Activated CD8-positive, alpha-beta memory T cell treated with anti-CD3 and anti-CD28 coated beads, Interleukin-2, amount 50 U/mL, for 1 hour (primary cell): ENCODE measurements at regions not wholly inside any gene's neighbourhood (a gene's known extent, or its start where the extent isn't known, plus 50 kb on each side); places are given as distances from the start of the nearest gene placed in this dataset.
"Not testable (repeated sequence)": the region's sequence is repeated elsewhere in the genome, so short reads cannot be mapped to it uniquely, and the experiment has no call there.

Experiments
- DNase-seq: peaks from one replicate; pipeline ENCODE4 v3.0.0-alpha.2; 2020; ENCODE audit errors: extremely low read depth

DNA sequence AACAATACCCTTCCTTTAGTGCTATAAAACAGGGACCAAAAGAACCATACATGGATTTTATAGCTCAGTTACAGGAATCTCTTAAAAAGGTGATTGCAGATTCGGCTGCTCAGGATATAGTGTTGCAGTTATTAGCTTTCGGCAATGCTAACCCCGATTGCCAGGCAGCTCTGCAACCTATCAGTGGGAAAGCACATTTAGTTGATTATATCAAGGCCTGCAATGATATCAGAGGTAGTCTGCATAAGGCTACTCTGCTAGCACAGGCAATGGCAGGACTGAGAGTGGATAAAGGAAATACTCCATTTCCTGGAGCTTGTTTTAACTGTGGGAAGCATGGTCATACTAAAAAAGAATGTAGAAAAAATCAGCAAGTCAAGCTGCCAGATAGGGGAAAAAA lies 327.7 kb downstream of the REEP3 start:
- not testable (repeated sequence) for DNase-seq

DNA sequence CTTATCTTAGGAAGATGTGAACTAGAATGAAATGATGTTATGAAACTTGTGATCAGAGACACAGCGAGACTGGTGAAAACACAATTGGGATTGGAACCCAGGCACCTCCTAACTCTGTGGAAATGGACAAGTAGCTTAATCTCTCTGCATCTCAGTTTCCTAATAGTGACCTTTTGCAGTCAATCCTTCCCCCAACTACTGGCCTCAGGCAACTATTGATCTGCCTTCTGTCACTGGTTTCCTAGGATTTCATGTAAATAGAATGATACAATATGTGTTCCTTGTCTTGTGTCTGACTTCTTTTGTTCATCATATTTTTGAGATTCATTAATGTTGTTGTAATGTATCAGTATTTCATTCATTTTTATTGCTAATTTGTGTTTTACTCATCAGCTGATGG lies 341.7 kb downstream of the REEP3 start:
- DNase-seq = no peak

DNA sequence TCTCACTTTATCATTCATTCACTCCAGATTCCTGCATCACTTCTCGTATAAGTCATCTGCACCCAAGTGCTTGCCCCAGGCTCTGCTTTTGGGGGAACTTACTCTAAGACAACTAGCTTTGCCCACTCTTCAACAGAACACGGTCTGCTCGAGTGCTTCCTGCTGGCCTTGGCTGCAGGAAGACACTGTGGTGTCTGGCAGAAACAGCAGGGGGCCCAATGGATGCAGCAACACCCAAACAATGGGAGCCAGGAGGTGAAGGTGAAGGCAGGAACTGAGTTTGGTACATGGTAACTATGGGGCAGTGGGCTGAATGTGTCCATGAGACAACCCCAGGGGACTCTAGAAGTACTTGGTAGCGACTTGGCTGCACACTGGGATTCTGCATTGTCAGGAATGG lies 344.0 kb downstream of the REEP3 start:
- no peak for DNase-seq

DNA sequence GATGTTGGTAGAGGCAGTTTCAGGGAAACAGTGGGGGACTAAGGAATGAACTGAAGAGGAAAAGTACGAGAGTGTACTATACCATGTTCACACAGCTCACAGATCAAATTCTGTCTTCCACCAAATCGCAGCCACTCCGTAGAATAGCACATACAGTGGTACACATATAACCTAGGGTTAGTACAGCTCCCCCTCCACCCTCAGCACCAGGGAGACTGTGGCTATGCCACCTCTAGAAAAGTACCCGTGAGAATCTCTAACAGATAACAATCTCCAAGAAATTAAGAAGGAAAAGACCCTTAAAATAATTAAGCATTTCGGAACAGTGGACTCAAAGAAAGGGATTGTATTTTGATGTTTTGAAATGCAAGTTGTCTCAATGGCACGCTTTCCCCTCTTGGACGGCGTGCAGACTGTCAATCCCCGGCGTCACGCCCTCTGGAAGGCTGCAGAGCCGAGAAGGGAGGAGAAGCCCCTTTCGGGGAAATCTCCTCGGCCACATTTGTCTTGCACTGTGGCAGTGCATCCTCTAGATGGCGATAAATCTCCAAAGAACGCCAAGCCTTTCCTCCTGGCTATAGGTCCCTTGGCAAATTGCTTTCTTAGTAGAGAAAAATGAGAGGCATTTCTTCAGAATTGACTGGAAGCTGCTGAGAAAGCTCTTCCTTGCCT lies 345.0 kb downstream of the REEP3 start:
- DNase-seq = no peak

DNA sequence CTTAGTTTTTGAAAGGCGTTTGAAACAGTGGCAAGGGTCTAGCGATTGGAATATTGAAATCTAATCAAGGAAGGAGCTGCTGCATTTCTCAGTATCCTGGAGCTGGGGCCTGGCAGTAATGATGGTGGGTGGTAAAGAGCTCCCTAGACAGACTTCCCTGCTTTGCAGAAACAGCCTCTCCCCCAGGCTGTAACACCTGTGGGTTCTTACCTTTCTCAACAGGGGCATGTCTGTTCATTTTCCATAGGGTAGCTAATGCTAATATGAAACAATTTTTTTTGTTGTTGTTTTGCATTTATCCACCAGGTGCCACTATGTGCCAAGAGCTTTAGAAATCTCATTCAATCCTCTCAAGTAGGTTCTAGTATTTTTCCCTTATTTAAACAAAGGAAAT lies 345.5 kb downstream of the REEP3 start:
- DNase-seq = no peak

DNA sequence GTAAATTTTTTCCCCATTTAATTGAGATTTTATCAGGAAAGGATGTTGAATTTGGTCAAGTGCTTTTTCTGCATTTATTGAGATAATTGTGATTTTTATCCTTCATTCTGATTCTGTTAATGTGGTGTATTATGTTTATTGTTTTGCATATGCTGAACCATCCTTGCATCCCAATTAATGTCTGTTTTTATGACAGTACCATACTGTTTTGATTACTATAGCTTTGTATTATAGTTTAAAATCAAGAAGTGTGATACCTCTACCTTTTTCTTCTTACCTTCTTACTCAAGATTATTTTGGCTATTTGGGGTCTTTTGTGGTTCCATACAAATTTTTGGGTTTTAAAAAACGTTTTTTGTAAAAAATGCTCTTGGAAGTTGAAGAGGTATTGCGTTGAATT lies 357.2 kb downstream of the REEP3 start:
- no peak for DNase-seq

DNA sequence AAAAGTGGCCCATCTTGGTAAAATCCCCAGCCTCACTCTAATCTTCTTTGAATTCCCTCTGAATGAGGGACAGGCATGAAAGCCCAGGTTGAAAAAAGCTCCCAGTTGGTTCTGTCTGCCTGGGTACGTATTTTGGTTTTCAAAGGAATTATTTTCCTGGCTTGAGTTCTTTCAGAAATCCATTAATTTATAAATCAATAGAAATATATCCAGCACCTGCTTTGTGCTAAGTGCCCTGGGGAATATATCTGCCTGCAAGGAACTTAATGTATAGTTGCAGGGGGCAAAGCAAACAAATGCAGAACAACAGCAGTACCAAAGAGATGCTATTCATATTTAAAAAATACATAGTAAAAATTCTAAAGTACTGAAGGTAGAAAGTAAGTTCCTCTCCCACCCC lies 362.7 kb downstream of the REEP3 start:
- DNase-seq = no peak

DNA sequence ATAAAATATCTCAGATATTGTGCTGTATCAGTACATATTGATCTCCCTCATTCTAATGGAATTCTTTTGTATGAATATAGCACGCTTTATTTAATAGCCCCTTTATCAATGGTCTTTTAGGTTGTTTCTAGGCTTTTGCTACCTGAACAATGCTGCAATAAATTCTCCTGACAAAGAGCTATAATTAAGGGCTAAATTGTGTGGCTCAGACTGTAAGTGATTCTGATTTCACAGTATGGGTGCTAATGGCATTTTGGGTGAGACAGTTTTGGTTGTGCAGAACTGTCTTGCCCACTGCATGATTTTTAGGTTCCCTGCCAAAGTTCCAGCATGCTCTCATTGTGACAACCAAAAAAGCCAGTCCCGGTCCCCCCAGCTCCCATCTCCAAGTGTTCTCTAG lies 363.2 kb downstream of the REEP3 start:
- no peak for DNase-seq

DNA sequence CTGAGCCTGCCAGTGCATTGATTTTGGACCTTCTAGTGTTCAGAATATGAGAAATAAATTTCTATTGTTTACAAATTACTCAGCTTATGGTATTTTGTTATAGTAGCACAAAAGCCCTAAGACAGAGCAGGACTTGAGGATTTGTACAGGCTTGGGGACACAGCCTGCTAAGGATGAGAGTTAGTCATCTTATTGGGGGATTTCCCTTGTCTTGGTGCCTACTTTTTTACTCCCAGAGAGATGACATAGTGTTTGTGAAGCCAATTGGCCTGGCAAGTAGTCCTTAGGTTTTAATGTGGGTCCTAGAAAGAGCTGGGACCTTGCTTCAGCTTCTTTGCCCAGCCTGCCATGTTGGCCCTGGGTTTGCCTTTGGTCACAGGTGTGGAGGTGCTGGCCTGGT lies 364.0 kb downstream of the REEP3 start:
- DNase-seq = no peak

DNA sequence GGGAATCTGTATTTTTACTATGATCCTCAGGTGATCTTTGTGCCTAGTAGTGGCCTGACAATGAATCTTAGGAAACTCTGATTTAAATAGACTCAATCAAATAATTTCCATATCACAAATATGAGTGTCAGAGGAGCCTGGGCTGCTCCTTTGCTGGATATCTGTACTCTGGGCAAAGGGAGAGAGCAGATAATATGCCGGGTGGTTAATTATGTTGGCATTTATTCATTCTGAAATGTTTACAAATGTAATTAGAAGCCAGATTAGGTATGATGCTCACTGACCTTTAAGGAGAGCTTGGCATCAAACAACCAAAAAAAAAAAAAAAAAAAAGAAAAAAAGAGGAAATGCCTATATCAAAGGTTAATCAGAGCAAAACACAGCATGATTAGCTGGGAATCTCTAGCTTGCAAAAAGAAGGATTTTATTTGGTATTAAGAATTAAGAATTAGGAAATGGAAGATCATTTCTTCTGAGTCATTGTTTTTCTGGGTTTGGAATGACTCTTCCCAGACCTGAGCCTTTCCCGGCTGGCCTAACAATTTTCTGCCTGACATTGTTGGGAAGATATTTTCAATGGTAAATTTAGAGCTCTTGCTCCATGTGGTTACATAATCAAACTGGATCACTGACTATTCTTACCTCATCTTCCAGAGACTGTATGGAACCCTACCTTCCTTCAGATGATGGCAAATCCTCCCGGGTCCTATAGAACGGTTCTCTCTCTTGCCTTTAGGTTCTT lies 365.3 kb downstream of the REEP3 start:
- DNase-seq = no peak

DNA sequence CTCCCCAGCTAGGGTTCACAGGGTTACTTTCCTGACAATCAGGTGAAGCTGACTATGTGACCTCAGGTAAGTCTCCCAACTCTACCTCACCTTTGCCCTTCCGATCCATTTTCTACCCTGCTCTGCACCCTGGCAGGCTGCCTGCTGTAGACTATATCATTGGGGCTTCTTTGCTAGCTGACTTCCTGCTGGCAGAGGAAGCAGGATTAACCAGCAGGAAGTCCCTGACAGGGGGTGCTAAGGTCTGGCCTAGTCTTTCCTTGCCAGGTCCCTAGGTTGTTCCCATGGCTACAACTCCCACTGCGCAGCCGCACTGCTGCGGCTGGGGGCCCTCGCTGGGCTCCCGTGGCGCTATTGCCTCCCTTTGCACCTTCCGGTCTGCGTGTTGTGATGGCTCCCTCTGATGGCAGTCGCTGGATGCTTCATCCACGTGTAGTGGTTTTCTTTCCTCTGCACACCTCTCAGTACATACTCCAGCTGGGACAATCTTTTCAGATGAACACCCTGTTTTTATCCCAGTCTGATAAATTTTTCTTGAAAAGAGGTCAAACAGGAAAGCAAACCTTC lies 365.9 kb downstream of the REEP3 start:
- DNase-seq = no peak

DNA sequence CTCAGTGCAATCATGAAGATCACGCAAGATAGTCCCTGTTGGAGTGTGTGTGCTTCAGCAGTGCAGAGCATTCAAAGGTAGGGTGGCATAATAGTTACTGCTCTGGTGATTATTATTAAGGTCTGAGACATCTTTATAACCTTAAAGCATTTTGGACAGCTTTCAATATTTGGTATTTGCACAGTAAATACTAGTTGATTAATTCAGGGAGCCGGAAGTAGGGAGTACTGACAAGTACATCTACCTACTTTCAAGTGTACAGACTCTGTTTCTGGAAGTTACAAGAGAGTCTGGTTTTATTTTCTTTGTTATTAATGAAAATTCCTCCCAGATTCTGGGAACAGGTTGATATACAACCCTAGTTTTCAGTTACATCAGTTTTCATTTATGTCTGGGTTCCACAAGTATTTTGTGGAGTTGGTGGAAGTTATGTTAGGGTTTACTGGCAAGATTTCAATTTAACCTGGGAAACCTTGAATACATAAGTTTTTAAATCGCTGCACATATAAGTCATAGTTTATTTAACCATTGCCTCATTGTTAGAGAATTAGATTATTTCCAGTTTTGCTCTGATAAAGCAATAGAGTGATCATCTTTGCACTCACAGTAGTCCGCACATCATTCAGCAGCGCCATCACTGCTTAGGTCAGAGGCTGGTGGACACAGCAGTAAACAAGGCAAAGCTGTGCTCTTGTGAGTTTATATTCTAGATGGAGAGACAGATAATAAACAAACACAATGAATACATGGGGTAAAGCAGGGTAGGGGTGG lies 366.6 kb downstream of the REEP3 start:
- no peak for DNase-seq

DNA sequence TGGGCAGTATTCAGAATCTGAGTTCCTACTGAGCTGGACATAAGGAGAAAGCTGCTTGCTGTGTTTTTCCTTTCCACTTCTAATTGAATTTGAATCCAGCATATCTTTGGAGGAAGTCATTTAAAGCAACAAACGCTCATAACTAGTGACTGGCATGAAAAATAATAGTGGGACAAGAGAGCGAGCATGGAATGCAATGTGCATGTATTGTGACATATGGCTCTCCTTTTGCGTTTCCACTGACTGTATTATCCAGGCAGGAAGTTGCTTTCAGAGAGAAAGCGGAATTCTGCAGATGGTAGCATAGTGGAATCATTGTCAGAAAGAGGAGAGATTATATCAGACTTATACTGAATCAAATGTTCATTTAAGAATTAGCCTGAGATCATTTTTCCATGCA lies 368.6 kb downstream of the REEP3 start:
- no peak for DNase-seq

DNA sequence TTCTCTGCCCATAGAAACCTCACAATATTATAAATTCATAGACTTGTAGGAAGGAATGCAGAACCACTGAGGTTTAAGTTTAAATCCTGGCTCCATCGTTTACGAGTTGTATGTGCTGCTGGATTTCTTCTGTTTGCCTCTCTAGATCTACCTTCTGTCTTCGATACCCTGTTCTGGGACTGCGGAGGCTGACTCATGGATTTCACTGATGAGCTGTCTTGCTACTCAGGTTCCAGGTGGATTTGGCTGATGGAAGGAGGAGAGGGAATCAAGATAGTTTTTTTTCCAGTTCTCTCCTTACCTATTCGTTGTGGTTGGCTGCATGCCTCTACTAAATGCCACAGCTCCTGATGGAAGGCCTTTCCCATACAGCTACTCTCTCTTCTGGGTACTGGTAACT lies 375.8 kb downstream of the REEP3 start:
- DNase-seq = no peak

DNA sequence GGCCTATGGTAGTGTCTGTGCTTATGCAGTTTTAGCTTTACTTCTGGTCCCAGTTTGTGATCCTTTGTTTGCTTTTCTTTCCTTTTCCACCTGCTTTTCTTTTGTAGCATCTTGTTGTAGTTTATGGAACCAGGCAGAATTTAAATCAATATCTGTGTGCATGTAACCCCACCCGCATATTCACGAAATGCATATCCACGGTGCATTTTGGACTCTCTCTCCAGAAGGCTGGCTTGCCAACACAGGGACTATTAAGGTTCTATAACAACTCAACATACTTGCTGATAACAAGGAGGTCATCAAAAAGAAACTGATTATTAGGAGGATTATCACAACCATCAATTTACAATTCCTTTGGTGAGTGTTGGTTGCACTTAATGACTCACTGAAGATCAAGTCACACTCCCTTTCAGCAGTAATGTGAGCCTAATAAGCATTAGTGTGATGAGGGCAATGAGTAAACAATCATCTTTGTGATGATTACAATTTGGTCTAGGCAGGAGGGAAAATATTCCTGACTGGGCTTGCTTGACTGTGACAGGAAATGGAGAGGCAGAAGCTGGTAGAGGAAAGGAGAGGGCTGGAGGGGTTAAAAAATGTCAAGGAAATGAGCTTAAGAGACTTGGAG lies 378.6 kb downstream of the REEP3 start:
- DNase-seq = no peak

DNA sequence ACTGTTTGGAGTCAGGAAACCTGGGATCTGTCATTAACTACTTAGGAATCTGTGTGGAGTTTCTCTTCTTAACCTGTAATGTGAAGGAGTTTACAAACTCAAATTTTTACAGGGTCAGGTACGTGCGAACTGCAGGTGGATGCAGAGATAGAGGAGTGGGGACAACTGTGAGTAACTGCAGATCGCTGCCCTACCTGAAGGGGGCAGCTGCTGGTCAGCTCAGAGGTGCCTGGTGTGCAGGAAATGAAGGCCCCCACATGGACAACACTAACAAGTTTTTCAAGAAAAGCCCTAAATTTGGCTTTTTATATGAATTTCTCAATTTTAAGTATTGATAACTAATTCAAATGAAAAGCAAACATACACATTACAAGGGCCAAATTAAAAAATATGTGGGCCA lies 380.0 kb downstream of the REEP3 start:
- no peak for DNase-seq

DNA sequence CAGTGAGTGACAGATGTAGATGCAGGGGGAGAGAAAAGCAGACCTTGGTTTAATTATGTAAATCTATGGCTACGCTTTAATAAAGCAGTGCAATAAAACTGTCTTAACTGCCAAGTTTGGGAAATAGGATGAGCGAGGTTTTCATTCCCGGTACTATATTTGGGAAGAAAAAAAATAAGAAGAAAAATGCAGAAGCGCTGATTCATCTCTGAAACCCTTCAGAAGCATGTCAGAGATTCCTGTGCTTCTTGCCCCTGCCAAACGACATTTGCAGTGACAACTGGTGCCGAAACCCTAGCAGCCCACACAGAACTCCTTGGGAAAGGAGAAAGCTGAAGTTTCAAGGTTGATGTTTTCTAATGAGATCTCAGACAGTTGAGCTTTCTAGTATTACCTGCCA lies 380.7 kb downstream of the REEP3 start:
- no peak for DNase-seq

DNA sequence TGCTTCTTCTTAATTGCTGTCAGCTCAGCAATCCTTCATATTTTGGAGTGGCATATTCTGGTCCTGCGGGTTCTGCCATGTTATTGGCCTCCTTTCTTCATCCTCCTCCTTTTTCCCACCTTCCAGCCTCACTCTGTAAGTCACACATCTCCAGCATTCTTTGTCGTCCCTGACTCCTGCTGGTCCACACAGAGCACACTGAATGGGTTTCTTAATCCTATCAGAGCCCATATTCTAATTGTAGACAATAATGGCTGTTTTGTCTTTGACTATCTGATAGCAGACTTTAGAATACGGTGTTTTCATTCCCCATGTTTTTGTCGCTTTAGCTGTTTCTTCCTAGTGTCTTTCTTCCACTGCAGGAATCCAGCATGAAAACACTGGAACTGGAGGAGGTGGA lies 389.6 kb downstream of the REEP3 start:
- no peak for DNase-seq

DNA sequence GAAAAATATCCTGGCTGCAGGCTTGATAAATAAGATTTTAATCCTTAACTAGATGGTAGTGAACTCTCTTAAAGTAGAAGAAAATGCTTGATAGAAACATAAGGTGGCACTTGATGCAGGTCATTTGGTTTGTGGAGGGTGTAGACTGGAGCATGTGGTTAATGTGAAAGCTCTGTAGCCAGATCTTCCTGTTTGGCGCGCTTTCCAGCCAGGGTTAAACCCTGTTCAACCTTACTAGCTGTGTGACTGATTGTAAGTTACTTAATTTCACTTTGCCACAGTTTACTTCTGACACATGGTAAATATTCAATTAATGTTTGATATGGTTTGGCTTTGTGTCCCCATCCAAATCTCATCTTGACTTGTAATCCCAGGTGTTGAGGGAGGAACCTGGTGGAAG lies 394.0 kb downstream of the REEP3 start:
- DNase-seq = no peak

DNA sequence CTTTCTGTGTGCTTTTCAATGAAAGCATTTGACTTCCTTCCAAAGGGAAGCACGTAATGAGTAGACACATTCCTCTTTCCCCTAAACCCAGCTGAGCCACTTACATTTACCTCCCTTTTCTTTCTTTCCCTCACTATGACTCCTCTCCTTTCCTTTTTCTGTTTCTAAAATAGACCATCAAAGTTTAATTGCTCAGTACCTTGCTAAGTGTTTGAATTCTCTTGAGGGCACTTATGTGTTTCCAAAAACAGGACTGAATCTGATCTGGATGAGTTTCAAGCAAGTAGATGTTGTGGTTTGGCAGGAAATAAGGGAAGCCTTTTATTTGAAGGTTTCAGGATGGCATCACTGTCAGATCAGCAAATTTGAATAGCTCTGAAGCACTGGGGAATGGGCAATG lies 396.2 kb downstream of the REEP3 start:
- DNase-seq = no peak

DNA sequence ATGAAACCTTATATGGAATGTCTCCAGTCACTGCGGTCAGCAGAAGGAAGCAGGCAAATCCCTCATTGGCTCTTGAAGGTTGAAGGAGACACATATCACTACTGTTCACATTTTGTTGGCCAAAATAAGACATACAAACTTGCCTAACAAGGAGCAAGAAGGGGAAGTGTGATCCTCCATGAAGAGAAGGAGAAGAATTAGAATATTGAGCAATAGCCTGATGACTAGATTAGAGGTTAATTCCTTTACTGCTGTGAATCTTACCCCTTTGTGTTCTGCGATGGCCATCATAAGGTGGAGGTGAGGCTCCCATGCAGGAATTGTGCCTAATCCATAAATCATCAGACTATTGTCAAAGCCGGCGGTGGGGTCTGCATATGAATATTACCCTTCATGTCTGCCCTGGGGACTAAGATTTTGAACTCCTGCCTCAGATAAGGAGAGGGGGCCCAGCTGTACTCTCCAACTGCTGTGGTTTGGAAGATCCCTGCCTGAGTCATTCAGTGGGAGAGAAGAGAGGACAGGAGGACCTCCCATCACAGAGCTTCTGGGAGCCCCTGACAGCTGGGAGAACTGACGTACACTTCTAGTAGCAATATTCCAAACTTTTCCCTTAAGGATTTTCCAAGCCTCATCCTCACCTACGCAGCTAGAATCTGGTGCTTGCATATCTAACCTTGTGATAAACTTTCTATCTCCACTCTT lies 398.5 kb downstream of the REEP3 start:
- no peak for DNase-seq

DNA sequence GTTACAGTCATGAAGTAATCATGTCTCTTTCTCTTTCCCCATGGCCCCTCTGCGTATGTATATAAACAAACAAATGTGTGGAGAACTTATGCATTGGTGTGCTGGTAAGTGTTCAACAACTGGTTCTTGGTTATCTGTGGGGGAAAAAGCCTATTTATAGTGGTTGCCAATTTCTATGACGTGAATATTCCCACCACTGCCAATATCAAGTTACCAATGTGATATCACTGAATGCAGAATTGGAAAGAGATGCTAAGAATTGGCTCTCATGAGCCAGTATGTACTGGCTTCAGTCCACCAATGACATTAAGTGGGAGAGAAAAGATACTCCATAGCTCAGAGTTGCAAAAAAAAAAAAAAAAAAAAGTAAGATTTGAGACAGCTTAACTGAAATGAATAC lies 399.7 kb downstream of the REEP3 start:
- no peak for DNase-seq
